Upper lobe of left lung (tissue), 4 donors: ENCODE measurements at regions not wholly inside any gene's neighbourhood (a gene's known extent, or its start where the extent isn't known, plus 50 kb on each side); places are given as distances from the start of the nearest gene placed in this dataset.

ENCODE experiments used
- CTCF ChIP-seq, 6 experiments: fragments of 450-650 bp in 4 of 6; fragments of 200-600 bp in 2 of 6; sonication (generic) in 2 of 6; IDR thresholded peaks; one replicate each; pipeline ENCODE4 v1.5.1; 2016 to 2019; ENCODE audit warnings: antibody characterized with exemption in 6 of 6
- EP300 ChIP-seq, 4 donors: sonication (generic); formaldehyde crosslinking; IDR thresholded peaks; one replicate each; pipeline ENCODE4 v1.5.1; 2017; ENCODE audit warnings: antibody characterized with exemption in 4 of 4, control low read depth in 2 of 4

DNA sequence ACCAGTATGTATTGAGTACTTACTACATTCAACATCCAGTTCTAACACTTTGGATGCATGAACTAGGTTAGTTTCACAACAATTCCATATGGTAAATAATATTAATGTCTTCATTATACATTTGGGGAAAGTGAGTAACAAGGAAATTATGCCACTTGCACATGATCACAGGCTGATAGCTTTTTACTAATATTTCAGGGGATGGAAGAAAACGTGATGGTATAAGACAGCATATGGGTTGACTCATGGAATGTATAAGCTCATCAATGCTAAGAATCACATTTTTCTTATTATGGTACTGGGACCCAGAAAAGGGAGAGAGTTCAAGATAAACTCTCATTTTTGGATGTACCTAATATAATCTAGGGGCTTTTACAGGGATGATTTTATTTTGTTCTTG, 188.7 kb downstream of the MIAT start:
- TF ChIP-seq CTCF (IDR thresholded peaks at IDR 0.05) (no peak), EP300 (IDR thresholded peaks at IDR 0.05) (no peak)
